Spinal cord (tissue), 9 donors: ENCODE measurements at regions not wholly inside any gene's neighbourhood (a gene's known extent, or its start where the extent isn't known, plus 50 kb on each side); places are given as distances from the start of the nearest gene placed in this dataset.
A peak's percentile ranks its signal among the peaks of the same experiment; 100 is the strongest.

Experiments
- DNase-seq, 6 donors: peaks; one replicate each; pipeline versions ENCODE4 v3.0.0 to v3.0.0-alpha.2; 2013 to 2015; ENCODE audit warnings: low spot score in 6 of 6, low read depth in 4 of 6
- H3K27ac ChIP-seq: one replicate; pipeline ENCODE4 v1.5.1; 2013; ENCODE audit warnings: low read depth, low read length, control low read depth
- H3K27me3 ChIP-seq: one replicate; pipeline ENCODE4 v1.6.1; 2013; ENCODE audit warnings: low read length; ENCODE audit not compliant: control insufficient read depth, insufficient read depth
- H3K36me3 ChIP-seq: one replicate; pipeline ENCODE4 v1.6.1; 2013; ENCODE audit warnings: low read length; ENCODE audit not compliant: control insufficient read depth, insufficient read depth
- H3K4me1 ChIP-seq: one replicate; pipeline ENCODE4 v1.6.1; 2013; ENCODE audit warnings: low read length; ENCODE audit not compliant: control insufficient read depth, insufficient read depth
- H3K4me3 ChIP-seq: one replicate; pipeline ENCODE4 v1.5.1; 2013; ENCODE audit warnings: low read depth, low read length, control low read depth
- H3K9me3 ChIP-seq: one replicate; pipeline ENCODE4 v1.6.1; 2013; ENCODE audit warnings: low read length; ENCODE audit not compliant: control insufficient read depth, insufficient read depth
- WGBS: methylation state at CpG from one replicate; pipeline ENCODE4 v1.1.5; 2013; ENCODE audit warnings: missing lambda C conversion rate; ENCODE audit not compliant: insufficient coverage; 5-methylcytosine and 5-hydroxymethylcytosine counted together
- donor health status: healthy.

DNA sequence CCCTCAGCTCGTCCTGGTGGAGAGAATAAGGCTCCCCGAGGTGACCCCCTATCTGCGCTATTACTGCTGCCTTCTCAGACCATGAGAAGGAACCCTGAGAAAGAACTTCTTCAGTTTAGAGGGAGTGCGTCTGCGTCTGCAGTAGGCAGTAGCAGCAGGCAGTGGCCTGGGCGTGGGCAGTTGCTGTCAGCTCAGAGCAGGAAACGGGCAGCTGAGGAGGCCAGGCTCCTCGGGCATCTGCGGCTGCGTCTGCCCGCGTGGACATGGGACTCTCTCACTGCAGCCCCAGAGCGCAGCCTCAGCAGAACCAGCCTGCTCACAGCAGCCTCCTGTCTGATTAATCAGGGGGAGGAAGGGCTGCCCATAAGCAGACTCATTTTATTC lies 49.8 kb upstream of the FCN1 start:
- no peak overlapping the region for H3K27ac ChIP-seq
- H3K27me3 ChIP-seq: no peaks in the 10 kb centered on the region
- DNase-seq: peak in 1 of 6 donors; percentile 48

GRCh38 chr9:134968011-134968822 lies 50.5 kb upstream of the FCN1 start:
- Histone ChIP-seq H3K9me3 (no peaks in the 10 kb centered on the region), H3K27me3 (peaks cover 2% of the 10 kb centered on the region), H3K4me3 (no peak overlapping the region), H3K4me1 (peaks cover 19% of the 10 kb centered on the region), H3K27ac (no peak overlapping the region), H3K36me3 (no peaks in the 10 kb centered on the region)
- 66% methylated on average over 18 of the region's 18 CpGs for WGBS
- DNase-seq: peak in 2 of 6 donors; percentile 16 to 38

More for the DNA sequence above, 49.8 kb upstream of the FCN1 start:
- WGBS: 58% methylated on average over 9 of the region's 13 CpGs
- Histone ChIP-seq H3K4me3 (no peak overlapping the region), H3K4me1 (peaks cover 19% of the 10 kb centered on the region), H3K9me3 (no peaks in the 10 kb centered on the region), H3K36me3 (no peaks in the 10 kb centered on the region)

- 92% methylated on average over 3 of the region's 3 CpGs for WGBS
- H3K27ac ChIP-seq: no peak overlapping the region
- H3K27me3 ChIP-seq: peaks cover 2% of the 10 kb centered on the region
- no peaks in the 10 kb centered on the region for H3K36me3 ChIP-seq
- H3K4me3 ChIP-seq: no peak overlapping the region
- H3K4me1 ChIP-seq: peaks cover 19% of the 10 kb centered on the region
- H3K9me3 ChIP-seq: no peaks in the 10 kb centered on the region
- DNase-seq: no peak
Measured at GRCh38 chr9:134968823-134969090, 51.0 kb upstream of the FCN1 start.

DNA sequence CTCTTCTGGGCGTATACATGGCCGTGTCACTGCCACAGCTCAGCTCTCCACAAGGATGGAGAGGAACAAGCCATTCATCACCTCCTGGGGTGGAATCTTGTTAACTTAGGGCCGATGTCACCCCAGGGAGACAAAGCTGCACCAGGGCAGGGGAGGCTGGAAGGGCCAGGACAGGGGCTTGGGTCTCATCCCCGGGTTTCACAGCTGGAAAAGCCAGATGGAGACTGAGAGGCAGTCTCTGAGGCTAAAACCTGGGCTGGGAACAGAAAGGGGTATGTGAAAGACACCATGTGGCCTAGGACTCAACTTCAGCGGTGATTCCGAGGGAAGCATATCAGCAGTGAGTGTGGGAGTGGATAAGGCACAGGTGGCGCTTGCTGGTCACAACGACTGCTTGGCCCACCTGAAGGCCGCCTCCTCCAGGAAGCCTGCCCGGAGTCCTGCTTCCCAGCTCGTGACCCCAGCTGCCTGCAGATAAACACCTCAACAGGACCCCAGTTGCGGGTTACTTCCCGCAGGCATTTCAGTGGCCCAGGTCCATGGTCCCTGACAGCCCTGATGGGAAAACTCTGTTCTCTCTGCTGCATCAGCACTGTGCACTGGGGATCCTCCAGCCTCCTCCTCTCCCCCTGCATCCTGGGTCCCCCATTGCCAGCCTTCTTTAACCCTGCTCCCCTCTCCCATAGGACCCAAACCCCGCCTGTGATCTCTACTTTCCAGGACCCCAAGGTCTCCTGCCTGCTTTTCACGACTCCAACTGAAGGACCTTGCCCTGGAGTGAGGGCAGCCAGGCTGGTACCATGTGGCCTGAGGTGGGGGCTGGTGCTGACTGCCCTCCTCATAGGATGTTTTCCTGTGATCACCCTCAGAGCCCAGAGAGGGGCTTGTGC lies 51.7 kb upstream of the FCN1 start:
- Histone ChIP-seq H3K27ac (no peak overlapping the region), H3K9me3 (no peaks in the 10 kb centered on the region), H3K4me1 (peaks cover 19% of the 10 kb centered on the region), H3K27me3 (peaks cover 2% of the 10 kb centered on the region), H3K36me3 (no peaks in the 10 kb centered on the region), H3K4me3 (no peak overlapping the region)
- no peak for DNase-seq
- 89% methylated on average over 15 of the region's 15 CpGs for WGBS

- WGBS: 96% methylated on average over 6 of the region's 6 CpGs
- H3K27ac ChIP-seq: no peak overlapping the region
Measured at GRCh38 chr9:134970198-134970597, 52.5 kb upstream of the FCN1 start.

DNA sequence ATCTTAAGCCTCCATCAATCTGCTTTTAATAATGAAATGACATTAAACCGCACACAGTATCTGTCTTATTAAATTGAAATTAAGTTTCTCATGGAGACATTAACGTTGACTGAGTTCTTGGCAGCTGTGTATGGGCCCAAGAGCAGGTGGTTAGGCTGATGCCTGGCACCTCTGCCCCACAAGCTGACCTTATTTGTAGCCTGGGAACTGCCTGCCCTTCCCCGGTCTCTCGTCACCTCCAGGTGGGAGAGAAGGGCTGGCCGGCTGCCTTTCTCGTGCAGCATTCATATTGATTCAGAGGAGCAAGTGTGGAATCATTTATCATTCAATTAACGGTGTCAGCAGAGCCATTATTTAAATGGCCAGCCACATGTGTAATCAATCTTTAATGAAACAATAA lies 53.0 kb upstream of the FCN1 start:
- no peaks in the 10 kb centered on the region for H3K9me3 ChIP-seq
- 45% methylated on average over 2 of the region's 7 CpGs for WGBS
- peaks cover 19% of the 10 kb centered on the region for H3K4me1 ChIP-seq
- H3K27me3 ChIP-seq: peaks cover 2% of the 10 kb centered on the region
- H3K36me3 ChIP-seq: no peaks in the 10 kb centered on the region
- peak in 1 of 6 donors; percentile 54 for DNase-seq
- H3K4me3 ChIP-seq: no peak overlapping the region
- H3K27ac ChIP-seq: no peak overlapping the region

More at GRCh38 chr9:134970198-134970597, 52.5 kb upstream of the FCN1 start:
- peaks cover 19% of the 10 kb centered on the region for H3K4me1 ChIP-seq
- H3K27me3 ChIP-seq: peaks cover 2% of the 10 kb centered on the region
- DNase-seq: no peak
- H3K9me3 ChIP-seq: no peaks in the 10 kb centered on the region
- no peak overlapping the region for H3K4me3 ChIP-seq
- no peaks in the 10 kb centered on the region for H3K36me3 ChIP-seq

- DNase-seq: no peak
- WGBS: 84% methylated on average over 3 of the region's 7 CpGs
- H3K4me3 ChIP-seq: no peak overlapping the region
Measured at GRCh38 chr9:134971196-134971595, 53.5 kb upstream of the FCN1 start.

DNA sequence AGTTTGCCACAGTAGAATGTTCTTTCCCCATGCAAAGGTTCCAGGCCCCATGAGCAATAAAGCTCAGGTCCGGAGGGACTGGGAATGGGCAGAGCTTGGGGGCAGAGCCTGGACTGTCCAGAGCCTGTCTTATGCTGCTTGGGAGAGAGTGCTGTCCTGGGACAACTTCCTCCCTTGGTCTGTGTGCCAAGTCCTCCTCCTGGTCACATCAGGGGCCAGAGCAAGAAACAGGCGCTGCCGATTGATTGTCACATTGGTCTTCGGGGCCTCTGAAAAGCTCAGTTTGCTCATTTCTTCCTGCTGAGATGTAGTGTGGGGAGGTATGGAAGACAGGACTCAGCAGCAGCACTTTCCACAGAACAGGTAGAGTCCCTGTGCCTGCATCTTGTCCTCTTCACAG lies 54.0 kb upstream of the FCN1 start:
- DNase-seq: no peak
- 71% methylated on average over 3 of the region's 4 CpGs for WGBS
- H3K9me3 ChIP-seq: no peaks in the 10 kb centered on the region
- H3K4me1 ChIP-seq: peaks cover 18% of the 10 kb centered on the region
- no peaks in the 10 kb centered on the region for H3K36me3 ChIP-seq
- H3K27me3 ChIP-seq: peaks cover 2% of the 10 kb centered on the region
- no peak overlapping the region for H3K27ac ChIP-seq
- no peak overlapping the region for H3K4me3 ChIP-seq

More at GRCh38 chr9:134971196-134971595, 53.5 kb upstream of the FCN1 start:
- Histone ChIP-seq H3K4me1 (peaks cover 19% of the 10 kb centered on the region), H3K36me3 (no peaks in the 10 kb centered on the region), H3K9me3 (no peaks in the 10 kb centered on the region), H3K27me3 (peaks cover 2% of the 10 kb centered on the region), H3K27ac (no peak overlapping the region)

GRCh38 chr9:134972140-134972539 lies 54.4 kb upstream of the FCN1 start:
- 93% methylated on average over 9 of the region's 9 CpGs for WGBS
- no peak overlapping the region for H3K4me3 ChIP-seq
- H3K36me3 ChIP-seq: no peaks in the 10 kb centered on the region
- H3K27ac ChIP-seq: no peak overlapping the region
- H3K27me3 ChIP-seq: peaks cover 2% of the 10 kb centered on the region
- H3K4me1 ChIP-seq: peaks cover 14% of the 10 kb centered on the region
- DNase-seq: no peak
- no peaks in the 10 kb centered on the region for H3K9me3 ChIP-seq
